NCI-H187 treated with DMSO at 0.1 percent for 48 hours (cell line): ENCODE measurements at regions not wholly inside any gene's neighbourhood (a gene's known extent, or its start where the extent isn't known, plus 50 kb on each side); places are given as distances from the start of the nearest gene placed in this dataset.

ENCODE experiments used
- DNase-seq: peaks from one replicate; lab custom pipeline; 2025; lab: John Stamatoyannopoulos, UW

GRCh38 chr12:13595536-13596443 is 385.6 kb downstream of the GRIN2B start:
- no peak for DNase-seq

DNA sequence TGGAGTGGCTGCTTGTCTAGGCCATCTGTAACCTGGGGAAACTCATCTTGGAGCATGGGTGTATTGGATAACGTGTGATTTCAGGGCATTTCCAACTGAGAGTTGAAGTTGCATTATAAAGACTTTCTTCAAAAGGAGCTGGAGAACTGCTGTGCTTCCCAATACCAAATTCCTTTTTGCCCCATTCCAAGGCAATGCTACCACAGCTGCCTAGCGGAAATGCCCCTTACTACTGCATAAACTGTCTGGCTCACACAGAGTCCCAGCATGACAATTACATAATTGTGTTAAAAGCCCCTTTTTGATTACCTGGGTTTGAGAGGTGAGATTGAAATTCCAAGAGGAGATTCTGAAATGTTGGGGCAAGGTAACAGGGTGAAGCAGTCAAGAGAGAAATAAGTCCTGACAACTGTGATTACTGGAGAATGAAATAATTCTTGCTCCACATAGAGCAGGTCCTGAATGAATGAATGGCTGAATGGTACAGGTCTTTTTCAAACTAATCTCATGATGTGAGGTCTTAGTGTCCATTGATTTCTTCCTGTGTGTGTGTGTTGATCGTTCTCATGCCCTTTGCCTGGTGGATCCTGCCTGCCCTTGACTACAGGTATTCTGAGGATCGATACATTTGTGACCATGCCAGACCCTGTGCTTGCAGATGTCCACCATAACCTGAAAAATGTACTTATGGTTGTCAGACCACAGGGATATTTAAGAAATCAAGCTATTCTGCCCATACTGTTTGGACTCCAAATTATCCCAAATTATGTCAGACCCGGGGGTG is 386.5 kb downstream of the GRIN2B start:
- DNase-seq = no peak

- DNase-seq = no peak
These were observed 389.1 kb downstream of the GRIN2B start for GRCh38 chr12:13592063-13592942.

DNA sequence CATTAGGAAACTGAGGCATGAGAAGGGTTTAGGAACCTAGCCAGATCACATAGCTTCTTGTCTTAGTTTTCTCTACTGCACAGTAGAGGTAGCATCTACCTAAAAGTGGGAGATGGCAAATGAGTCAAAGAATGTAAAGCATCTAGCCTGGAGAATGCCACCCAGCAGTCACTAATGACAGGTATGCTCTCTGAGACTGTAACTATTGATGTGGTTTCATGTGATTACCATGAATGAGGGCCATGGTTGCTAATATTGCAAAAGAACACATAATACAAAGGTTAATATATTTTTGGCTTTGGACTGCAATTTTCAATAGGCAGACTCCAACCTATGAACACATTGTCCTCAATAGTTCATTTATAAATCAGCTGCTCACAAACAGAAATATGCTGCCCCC is 389.9 kb downstream of the GRIN2B start:
- no peak for DNase-seq

- no peak for DNase-seq
These were observed 390.3 kb downstream of the GRIN2B start for GRCh38 chr12:13591059-13591458.

GRCh38 chr12:13588574-13588973 is 392.0 kb downstream of the EMP1 start:
- DNase-seq = no peak

DNA sequence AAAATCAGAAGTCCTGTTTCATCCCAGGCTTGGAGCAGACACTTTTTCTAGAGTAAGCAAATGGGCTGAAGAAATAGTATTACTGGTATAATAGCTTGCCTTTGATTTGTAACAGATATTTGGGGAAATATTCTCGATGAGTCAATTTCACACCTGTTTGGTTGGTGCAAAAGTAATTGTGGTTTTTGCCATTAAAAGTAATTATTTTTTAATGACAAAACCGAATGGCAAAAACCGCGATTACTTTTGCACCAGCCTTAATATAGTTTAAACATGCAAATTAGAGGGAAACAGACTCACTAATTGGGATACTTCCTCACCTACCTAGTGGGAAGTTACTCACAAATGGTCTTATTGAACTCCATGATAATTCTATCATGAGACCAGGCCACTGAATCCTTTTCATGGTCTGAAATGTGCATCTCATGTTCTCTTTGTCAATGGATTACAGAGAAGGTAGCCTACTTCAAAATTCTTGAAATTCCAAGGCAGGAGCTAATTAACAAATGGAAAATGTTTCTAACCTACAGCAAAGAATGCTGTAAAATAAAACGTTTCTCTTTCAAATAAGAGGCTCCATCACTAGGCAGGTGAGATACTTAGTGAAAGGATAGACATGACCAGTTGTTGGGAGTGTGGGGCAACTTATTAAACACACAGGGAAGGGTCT is 391.3 kb downstream of the EMP1 start:
- DNase-seq = no peak

DNA sequence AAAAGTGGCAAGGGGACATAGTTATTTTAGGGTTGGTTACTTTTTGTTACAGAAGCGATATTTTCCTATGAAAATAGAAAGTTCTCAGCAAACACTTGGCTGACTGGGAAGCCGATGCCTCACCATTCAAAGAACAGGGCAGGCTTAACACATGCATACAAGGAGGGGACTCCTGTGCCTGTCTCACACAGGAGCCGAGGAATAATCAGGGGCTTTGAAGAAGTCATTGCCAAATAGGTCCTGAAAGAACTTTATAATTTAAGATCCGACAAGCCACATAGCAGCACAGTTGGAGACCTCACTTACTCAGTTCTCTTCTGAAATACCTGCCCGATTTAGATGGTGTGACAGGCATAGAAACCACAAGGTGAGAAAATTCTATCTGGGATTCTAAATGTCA is 389.8 kb downstream of the EMP1 start:
- no peak for DNase-seq

GRCh38 chr12:13584541-13584940 is 388.0 kb downstream of the EMP1 start:
- no peak for DNase-seq

GRCh38 chr12:13583630-13584029 is 387.1 kb downstream of the EMP1 start:
- DNase-seq = no peak

DNA sequence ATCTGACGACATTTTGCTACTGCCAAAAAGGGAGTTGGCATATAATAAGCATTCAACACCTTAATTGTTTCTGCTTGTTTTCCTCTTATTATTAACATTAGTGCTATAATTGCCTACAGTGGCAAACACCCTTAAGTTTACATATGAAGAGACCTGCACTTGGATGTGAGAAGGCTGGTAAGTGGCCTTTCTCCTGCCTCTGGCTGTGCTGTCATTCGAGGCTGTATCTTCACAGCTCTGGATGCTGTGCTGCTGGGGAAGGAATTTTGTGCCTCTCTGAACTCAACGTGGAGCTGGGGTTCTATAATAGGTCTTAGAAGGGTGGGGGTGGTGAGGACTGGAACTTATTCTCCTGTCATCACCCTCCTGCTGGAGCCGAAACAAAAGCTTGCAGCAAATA is 385.9 kb downstream of the EMP1 start:
- no peak for DNase-seq

- DNase-seq = no peak
These were observed 384.5 kb downstream of the EMP1 start for GRCh38 chr12:13581031-13581430.

DNA sequence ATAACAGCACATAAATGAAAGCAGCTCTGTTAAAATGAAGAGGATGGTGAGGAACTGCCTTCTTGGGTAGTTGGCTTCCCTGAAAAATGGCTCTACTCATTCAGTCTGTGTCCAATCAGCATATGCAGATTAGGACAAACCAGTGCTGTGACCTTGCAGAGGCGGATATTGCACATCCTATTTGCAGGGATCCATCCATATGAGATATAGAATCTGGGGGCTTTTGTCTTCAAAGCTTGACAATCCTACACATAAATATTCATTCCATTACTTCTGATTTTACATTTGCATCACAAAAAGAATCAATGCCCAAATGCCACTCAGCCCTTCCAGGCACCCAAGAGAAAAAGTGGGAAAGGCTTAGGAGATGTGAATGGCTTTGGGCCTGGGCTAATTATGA is 383.7 kb downstream of the EMP1 start:
- no peak for DNase-seq

DNA sequence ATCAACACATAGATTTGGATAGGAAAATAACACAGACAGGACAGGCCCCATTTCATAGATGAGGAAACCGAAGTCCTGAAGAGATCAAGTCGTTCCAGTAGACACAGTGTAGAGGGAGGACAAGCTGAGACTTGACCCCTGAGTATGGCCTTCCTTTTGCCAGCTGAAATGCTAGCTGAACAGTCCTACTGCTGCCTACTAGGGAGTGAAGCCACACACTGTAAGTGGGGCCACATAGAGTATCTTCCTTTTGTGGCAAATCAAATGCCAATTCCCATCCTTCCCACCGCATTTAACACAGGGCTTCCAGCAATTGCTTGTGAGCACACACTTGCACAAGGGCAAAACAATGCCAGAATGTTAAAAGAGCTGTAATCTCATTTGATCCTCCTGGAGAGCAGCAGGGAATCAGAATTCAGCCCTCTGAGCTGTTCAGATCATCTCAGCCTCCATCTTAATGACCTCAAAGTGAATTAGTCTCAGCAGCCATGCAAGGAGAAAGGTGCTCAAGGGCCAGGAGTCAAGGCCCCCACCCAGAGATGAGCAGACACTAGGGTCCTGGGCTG is 380.5 kb downstream of the EMP1 start:
- no peak for DNase-seq

- DNase-seq = no peak
These were observed 377.3 kb downstream of the EMP1 start for GRCh38 chr12:13573698-13574321.

DNA sequence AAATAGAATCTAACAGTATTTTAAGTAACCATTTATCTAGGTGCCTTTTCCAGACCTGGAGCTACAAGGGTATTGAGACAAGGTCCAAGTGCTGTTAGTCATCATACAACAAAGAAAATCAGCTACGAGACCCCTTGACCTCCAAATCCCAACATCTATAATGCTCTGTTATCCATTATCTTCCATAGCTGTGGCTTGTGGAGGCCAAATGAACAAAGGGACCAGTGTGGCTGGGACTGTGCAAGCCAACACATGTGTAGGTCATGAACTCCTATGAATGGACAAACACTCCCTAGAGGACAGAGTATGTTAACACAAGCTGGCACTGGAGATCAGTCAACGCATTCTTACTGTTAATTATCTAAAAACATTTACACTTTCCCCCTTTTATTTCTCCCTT is 374.5 kb downstream of the EMP1 start:
- DNase-seq = no peak

DNA sequence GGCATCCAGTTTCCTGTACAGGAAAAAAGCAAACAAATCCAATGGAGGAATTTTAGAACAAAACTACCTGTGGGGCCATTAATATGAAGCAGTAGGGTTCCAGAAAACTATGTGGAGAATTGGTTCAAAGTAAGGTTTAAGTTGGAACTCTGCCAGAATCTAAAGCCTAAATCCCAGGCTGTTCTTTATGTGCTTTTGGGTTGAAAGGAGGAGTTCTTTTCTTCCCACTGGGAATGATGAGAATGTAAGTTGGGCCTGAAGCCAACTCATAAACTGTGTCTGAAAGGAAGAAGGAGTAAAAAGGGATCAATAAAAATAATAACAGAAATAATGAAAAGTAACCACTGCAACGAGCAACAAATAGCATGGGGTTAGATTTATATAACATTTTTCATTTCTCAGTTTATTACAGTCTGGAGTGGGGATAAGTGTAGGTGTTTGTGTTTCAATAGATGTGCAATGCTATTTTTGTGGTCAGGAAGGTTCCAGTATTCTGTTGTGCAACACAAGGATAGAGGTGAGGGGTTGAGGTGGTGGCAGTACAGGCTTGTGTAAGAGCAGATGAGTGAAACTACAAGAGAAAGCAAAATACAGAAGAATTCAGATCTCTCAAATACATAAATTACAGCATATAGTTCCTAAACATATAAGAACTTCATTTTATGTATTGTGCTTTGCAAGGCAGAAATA is 373.6 kb downstream of the EMP1 start:
- DNase-seq = no peak

GRCh38 chr12:13566292-13566691 is 369.8 kb downstream of the EMP1 start:
- no peak for DNase-seq

DNA sequence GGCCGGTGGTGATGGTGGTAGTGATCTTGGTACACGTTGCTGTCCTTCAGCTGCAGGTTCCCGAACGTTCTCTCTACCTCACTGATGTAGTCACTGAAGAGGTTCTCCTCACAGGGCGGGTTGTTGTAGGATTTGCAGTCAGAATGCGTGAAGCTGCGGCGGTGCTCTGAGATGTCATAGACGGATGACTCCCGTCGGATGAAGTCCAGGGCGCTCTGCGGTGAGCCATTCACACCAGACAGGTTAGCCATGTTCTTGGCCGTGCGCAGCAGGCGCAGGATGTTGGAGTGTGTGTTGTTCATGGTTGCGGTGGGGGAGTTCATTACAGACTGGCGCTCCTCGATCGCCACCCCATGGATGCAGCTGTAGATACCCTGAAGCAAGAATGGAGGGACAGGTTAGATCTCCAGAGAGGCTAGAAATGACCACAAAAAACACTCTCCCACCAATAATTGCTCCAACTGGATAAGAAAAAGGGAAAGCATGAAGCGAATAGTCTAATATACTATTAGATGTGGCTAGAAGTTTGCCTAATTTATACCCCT is 367.8 kb downstream of the EMP1 start:
- no peak for DNase-seq

DNA sequence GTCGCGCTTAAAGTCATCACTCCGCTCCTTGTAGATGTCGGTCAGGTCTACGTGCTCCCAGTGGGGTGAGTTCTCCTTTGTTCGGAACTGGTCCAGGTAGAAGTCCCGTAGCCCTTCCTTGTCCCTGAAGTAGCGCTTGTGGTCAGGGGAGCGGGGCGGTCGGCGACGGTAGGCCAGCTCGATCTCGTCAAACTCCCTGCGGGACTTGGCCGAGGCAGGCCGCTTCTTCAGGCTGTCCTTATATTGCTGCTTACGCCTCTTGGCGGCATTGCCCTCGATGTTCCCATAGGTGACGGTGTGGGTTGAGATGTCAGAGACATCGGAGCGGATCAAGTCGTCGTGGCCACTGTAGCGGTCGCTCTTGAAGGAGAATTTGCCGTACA is 367.2 kb downstream of the EMP1 start:
- DNase-seq = no peak
